GM23338 (cell line): ENCODE measurements at regions not wholly inside any gene's neighbourhood (a gene's known extent, or its start where the extent isn't known, plus 50 kb on each side); places are given as distances from the start of the nearest gene placed in this dataset.

Source experiments
- ATAC-seq: fragments of 200-7000 bp; cut with Tn5 transposase; 3 replicates; pipeline ENCODE4 v1.9.1; 2020
- DNase-seq: peaks from one replicate; pipeline ENCODE4 v3.0.0-alpha.2; 2015; ENCODE audit warnings: low spot score
- H2AFZ ChIP-seq: fragments of 200-600 bp; sonication (generic); 2 replicates; pipeline ENCODE4 v1.8.0; 2016; ENCODE audit warnings: antibody characterized with exemption, mild to moderate bottlenecking, moderate library complexity
- H3F3A ChIP-seq: fragments of 200-600 bp; sonication (generic); replicated peaks from 2 replicates; pipeline ENCODE4 v1.8.0; 2017; ENCODE audit warnings: antibody characterized with exemption, mixed run types, low read depth
- H3K27ac ChIP-seq: fragments of 200-600 bp; sonication (generic); 2 replicates; pipeline ENCODE4 v1.6.1; 2016; ENCODE audit warnings: low read depth
- H3K27me3 ChIP-seq: fragments of 200-600 bp; sonication (generic); 2 replicates; pipeline ENCODE4 v1.8.0; 2016; ENCODE audit warnings: mild to moderate bottlenecking, mixed run types, moderate library complexity; ENCODE audit not compliant: insufficient read depth
- H3K36me3 ChIP-seq: fragments of 200-600 bp; sonication (generic); 2 replicates; pipeline ENCODE4 v1.8.0; 2016; ENCODE audit warnings: mild to moderate bottlenecking; ENCODE audit not compliant: insufficient read depth
- H3K4me1 ChIP-seq: fragments of 200-600 bp; sonication (generic); 2 replicates; pipeline ENCODE4 v1.8.0; 2016; ENCODE audit warnings: mild to moderate bottlenecking, moderate library complexity; ENCODE audit not compliant: insufficient read depth
- H3K4me2 ChIP-seq: fragments of 200-600 bp; sonication (generic); 2 replicates; pipeline ENCODE4 v1.7.1; 2017; ENCODE audit warnings: mixed run types
- H3K4me3 ChIP-seq: fragments of 200-600 bp; sonication (generic); 2 replicates; pipeline ENCODE4 v1.6.1; 2016; ENCODE audit warnings: mixed run types
- H3K79me2 ChIP-seq: fragments of 200-600 bp; sonication (generic); replicated peaks from 2 replicates; pipeline ENCODE4 v1.8.0; 2017; ENCODE audit warnings: mild to moderate bottlenecking; ENCODE audit not compliant: insufficient read depth
- H3K9me2 ChIP-seq: fragments of 200-600 bp; sonication (generic); 2 replicates; pipeline ENCODE4 v1.8.0; 2017; ENCODE audit not compliant: insufficient read depth
- H4K20me1 ChIP-seq: fragments of 200-600 bp; sonication (generic); replicated peaks from 2 replicates; pipeline ENCODE4 v1.8.0; 2017; ENCODE audit warnings: mild to moderate bottlenecking; ENCODE audit not compliant: insufficient read depth
- H3K27ac Mint-ChIP-seq: 2 replicates; pipeline ENCODE4 v1.8.0; 2020; ENCODE audit warnings: inconsistent platforms, mild to moderate bottlenecking, moderate library complexity, mixed read lengths
- H3K27me3 Mint-ChIP-seq: 3 replicates; pipeline ENCODE4 v1.8.0; 2022; ENCODE audit warnings: low read depth, mild to moderate bottlenecking, moderate library complexity, mixed read lengths, inconsistent platforms; ENCODE audit not compliant: insufficient read depth, poor library complexity
- H3K36me3 Mint-ChIP-seq: 3 replicates; pipeline ENCODE4 v1.8.0; 2021; ENCODE audit warnings: low read depth, mild to moderate bottlenecking, inconsistent platforms, moderate library complexity, mixed read lengths
- H3K4me1 Mint-ChIP-seq: 3 replicates; pipeline ENCODE4 v1.8.0; 2020; ENCODE audit warnings: mild to moderate bottlenecking, inconsistent platforms, mixed read lengths
- H3K4me3 Mint-ChIP-seq: 3 replicates; pipeline ENCODE4 v1.8.0; 2021; ENCODE audit warnings: moderate library complexity, mild to moderate bottlenecking, inconsistent platforms, mixed read lengths
- H3K9me3 Mint-ChIP-seq: 3 replicates; pipeline ENCODE4 v1.8.0; 2020; ENCODE audit warnings: moderate library complexity, mild to moderate bottlenecking, inconsistent platforms, mixed read lengths
- CREB1 ChIP-seq: fragments of 250-450 bp; sonication (Bioruptor Pico); IDR thresholded peaks from 2 replicates; pipeline ENCODE4 v1.5.0; 2020; ENCODE audit warnings: low read depth, mild to moderate bottlenecking, moderate library complexity
- EZH2phosphoT487 ChIP-seq: fragments of 200-600 bp; sonication (generic); IDR thresholded peaks from one replicate; pipeline ENCODE4 v1.8.1; 2018; ENCODE audit warnings: antibody characterized with exemption; ENCODE audit not compliant: unreplicated experiment
- JUNB ChIP-seq: IDR thresholded peaks from one replicate; pipeline ENCODE4 v1.6.1; 2016; ENCODE audit warnings: antibody characterized with exemption; ENCODE audit not compliant: unreplicated experiment
- POLR2AphosphoS5 ChIP-seq: IDR thresholded peaks from 2 replicates; pipeline ENCODE4 v1.6.1; 2016; ENCODE audit warnings: antibody characterized with exemption, low read depth
- ZNF114 ChIP-seq: fragments of 250-450 bp; sonication (Bioruptor Pico); IDR thresholded peaks from 2 replicates; pipeline ENCODE4 v1.5.0; 2020; ENCODE audit warnings: mild to moderate bottlenecking, moderate library complexity
- TF ChIP-seq, protein P1 (sequence below): IDR thresholded peaks from 2 replicates; pipeline ENCODE4 v1.6.1; 2016; ENCODE audit warnings: antibody characterized with exemption
- TF ChIP-seq, protein P2 (sequence below), 2 experiments: fragments of 200-600 bp in 1 of 2; sonication (generic) in 1 of 2; conservative IDR thresholded peaks; 2 replicates each; pipeline versions ENCODE4 v1.5.1 to v1.6.1; 2016 to 2017; ENCODE audit warnings: antibody characterized with exemption in 2 of 2, low read depth in 2 of 2, mild to moderate bottlenecking in 2 of 2, moderate library complexity in 1 of 2
- TF ChIP-seq, protein P3 (sequence below): fragments of 250-450 bp; sonication (Bioruptor Pico); IDR thresholded peaks from 2 replicates; pipeline ENCODE4 v1.5.0; 2020; ENCODE audit warnings: mild to moderate bottlenecking, moderate library complexity

DNA sequence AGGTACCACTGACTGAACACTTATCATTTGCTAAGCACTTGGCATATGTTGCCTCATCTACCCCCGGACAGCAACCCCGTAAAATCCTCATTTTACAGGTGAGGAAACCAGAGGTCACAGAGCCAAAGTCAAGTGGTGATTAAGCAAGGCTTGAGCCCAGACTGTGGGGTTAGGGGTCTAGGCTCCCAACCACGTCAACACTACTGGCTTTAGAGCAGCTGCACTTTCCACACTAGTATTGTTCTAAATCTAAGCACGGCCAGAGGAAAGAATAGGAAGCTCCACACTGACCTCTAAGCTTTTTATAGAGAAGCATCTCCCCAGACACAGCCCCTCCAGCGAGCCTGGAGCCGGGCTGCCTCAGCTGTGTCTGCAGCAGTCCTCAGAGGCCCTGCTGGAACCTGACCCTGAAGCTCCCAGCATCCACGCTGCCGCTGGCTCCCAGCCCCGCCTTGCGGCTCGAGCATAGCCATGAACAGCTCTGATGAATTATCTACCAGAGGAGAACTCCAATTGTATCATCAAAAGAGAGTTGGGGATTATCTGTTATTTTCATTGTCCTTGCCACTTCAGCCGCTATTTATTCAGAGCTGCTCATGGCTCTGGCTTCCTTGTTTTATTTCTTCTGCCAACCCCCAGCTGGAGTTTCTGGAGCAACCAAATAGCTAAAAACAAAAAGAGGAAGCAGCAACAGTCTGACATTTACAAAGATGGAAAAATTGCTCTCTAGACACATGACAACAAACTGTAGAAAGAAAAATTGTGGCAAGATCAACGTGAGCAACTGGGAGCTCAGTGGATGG, 62.2 kb upstream of the RTN4 start:
- DNase-seq = no peak
- TF ChIP-seq, protein P1, sequence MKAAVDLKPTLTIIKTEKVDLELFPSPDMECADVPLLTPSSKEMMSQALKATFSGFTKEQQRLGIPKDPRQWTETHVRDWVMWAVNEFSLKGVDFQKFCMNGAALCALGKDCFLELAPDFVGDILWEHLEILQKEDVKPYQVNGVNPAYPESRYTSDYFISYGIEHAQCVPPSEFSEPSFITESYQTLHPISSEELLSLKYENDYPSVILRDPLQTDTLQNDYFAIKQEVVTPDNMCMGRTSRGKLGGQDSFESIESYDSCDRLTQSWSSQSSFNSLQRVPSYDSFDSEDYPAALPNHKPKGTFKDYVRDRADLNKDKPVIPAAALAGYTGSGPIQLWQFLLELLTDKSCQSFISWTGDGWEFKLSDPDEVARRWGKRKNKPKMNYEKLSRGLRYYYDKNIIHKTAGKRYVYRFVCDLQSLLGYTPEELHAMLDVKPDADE = no peak
- TF ChIP-seq, protein P2, sequence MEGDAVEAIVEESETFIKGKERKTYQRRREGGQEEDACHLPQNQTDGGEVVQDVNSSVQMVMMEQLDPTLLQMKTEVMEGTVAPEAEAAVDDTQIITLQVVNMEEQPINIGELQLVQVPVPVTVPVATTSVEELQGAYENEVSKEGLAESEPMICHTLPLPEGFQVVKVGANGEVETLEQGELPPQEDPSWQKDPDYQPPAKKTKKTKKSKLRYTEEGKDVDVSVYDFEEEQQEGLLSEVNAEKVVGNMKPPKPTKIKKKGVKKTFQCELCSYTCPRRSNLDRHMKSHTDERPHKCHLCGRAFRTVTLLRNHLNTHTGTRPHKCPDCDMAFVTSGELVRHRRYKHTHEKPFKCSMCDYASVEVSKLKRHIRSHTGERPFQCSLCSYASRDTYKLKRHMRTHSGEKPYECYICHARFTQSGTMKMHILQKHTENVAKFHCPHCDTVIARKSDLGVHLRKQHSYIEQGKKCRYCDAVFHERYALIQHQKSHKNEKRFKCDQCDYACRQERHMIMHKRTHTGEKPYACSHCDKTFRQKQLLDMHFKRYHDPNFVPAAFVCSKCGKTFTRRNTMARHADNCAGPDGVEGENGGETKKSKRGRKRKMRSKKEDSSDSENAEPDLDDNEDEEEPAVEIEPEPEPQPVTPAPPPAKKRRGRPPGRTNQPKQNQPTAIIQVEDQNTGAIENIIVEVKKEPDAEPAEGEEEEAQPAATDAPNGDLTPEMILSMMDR (conservative IDR thresholded peaks at IDR 0.05; ENCODE audit: low read depth in 2 of 2) = no peak
- H3K36me3 Mint-ChIP-seq = no peaks in the 10 kb centered on the region

DNA sequence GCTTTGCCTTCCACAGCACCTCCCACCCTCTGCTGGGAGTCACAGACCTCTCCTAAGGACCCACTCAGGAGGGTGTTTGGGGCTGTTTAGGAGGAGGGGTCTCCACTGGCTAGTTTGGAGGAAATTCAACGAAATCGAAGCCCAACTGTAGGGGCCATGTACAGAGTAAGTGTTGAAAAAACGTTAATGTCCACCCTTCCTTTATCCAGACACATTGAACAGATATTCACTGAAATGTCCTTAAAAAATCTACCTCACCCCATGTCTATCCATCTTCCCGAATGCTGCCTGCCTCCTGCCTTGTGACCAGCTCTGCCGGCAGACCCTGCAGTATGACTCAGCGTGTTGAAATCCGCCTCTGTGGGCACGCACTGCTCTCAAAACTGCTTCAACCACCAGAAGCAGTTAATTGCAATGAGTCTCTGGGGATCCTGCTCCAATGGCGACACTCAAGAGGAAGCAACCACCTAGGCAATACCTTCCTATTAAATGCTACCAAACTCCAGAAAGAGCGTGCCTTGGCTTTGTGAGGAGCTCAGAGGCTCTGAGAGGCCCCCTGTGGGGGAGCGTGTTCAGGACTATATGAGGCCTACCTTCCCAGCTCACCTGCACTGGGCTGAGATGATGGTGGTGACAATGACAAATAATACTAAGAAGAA, 61.4 kb upstream of the RTN4 start:
- Histone ChIP-seq H2AFZ (peak overlapping the region; percentile 95), H3K79me2 (no peaks in the 10 kb centered on the region), H3K4me1 (peaks cover 8% of the 10 kb centered on the region; the same call in 1 of the 2 replicates), H3K9me2 (no peaks in the 10 kb centered on the region), H3K27ac (peak overlapping the region; percentile 22; the same call in 1 of the 2 replicates), H3K4me3 (no peak overlapping the region), H3K4me2 (no peak overlapping the region), H3F3A (no peaks in the 10 kb centered on the region), H3K27me3 (no peaks in the 10 kb centered on the region), H3K36me3 (no peaks in the 10 kb centered on the region), H4K20me1 (no peaks in the 10 kb centered on the region)
- no peak overlapping the region for H3K4me3 Mint-ChIP-seq
- peak overlapping the region; percentile 89 for H3K27ac Mint-ChIP-seq
- no peaks in the 10 kb centered on the region for H3K27me3 Mint-ChIP-seq
- peak; percentile 39 for DNase-seq
- no peaks in the 10 kb centered on the region for H3K9me3 Mint-ChIP-seq
- peak; percentile 67 for ATAC-seq
- peaks cover 8% of the 10 kb centered on the region for H3K4me1 Mint-ChIP-seq
- no peaks in the 10 kb centered on the region for H3K36me3 Mint-ChIP-seq
- TF ChIP-seq JUNB (no peak), EZH2phosphoT487 (no peak), POLR2AphosphoS5 (no peak), CREB1 (CRISPR knock-in tag) (no peak), ZNF114 (CRISPR knock-in tag) (no peak)
- TF ChIP-seq, protein P3, sequence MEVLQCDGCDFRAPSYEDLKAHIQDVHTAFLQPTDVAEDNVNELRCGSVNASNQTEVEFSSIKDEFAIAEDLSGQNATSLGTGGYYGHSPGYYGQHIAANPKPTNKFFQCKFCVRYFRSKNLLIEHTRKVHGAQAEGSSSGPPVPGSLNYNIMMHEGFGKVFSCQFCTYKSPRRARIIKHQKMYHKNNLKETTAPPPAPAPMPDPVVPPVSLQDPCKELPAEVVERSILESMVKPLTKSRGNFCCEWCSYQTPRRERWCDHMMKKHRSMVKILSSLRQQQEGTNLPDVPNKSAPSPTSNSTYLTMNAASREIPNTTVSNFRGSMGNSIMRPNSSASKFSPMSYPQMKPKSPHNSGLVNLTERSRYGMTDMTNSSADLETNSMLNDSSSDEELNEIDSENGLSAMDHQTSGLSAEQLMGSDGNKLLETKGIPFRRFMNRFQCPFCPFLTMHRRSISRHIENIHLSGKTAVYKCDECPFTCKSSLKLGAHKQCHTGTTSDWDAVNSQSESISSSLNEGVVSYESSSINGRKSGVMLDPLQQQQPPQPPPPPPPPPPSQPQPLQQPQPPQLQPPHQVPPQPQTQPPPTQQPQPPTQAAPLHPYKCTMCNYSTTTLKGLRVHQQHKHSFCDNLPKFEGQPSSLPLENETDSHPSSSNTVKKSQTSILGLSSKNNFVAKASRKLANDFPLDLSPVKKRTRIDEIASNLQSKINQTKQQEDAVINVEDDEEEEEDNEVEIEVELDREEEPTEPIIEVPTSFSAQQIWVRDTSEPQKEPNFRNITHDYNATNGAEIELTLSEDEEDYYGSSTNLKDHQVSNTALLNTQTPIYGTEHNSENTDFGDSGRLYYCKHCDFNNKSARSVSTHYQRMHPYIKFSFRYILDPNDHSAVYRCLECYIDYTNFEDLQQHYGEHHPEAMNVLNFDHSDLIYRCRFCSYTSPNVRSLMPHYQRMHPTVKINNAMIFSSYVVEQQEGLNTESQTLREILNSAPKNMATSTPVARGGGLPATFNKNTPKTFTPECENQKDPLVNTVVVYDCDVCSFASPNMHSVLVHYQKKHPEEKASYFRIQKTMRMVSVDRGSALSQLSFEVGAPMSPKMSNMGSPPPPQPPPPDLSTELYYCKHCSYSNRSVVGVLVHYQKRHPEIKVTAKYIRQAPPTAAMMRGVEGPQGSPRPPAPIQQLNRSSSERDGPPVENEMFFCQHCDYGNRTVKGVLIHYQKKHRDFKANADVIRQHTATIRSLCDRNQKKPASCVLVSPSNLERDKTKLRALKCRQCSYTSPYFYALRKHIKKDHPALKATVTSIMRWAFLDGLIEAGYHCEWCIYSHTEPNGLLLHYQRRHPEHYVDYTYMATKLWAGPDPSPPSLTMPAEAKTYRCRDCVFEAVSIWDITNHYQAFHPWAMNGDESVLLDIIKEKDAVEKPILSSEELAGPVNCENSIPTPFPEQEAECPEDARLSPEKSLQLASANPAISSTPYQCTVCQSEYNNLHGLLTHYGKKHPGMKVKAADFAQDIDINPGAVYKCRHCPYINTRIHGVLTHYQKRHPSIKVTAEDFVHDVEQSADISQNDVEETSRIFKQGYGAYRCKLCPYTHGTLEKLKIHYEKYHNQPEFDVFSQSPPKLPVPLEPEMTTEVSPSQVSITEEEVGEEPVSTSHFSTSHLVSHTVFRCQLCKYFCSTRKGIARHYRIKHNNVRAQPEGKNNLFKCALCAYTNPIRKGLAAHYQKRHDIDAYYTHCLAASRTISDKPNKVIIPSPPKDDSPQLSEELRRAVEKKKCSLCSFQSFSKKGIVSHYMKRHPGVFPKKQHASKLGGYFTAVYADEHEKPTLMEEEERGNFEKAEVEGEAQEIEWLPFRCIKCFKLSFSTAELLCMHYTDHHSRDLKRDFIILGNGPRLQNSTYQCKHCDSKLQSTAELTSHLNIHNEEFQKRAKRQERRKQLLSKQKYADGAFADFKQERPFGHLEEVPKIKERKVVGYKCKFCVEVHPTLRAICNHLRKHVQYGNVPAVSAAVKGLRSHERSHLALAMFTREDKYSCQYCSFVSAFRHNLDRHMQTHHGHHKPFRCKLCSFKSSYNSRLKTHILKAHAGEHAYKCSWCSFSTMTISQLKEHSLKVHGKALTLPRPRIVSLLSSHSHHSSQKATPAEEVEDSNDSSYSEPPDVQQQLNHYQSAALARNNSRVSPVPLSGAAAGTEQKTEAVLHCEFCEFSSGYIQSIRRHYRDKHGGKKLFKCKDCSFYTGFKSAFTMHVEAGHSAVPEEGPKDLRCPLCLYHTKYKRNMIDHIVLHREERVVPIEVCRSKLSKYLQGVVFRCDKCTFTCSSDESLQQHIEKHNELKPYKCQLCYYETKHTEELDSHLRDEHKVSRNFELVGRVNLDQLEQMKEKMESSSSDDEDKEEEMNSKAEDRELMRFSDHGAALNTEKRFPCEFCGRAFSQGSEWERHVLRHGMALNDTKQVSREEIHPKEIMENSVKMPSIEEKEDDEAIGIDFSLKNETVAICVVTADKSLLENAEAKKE = no peak
- TF ChIP-seq, protein P2 (conservative IDR thresholded peaks at IDR 0.05; ENCODE audit: low read depth in 2 of 2) = no peak

More for the DNA sequence above, 62.2 kb upstream of the RTN4 start:
- Mint-ChIP-seq H3K9me3 (no peaks in the 10 kb centered on the region), H3K27ac (peak overlapping the region; percentile 89), H3K4me1 (peaks cover 8% of the 10 kb centered on the region), H3K27me3 (no peaks in the 10 kb centered on the region), H3K4me3 (no peak overlapping the region)
- Histone ChIP-seq H3K4me3 (no peak overlapping the region), H4K20me1 (no peaks in the 10 kb centered on the region), H3F3A (no peaks in the 10 kb centered on the region), H3K4me1 (peaks cover 8% of the 10 kb centered on the region; the same call in 1 of the 2 replicates), H2AFZ (peak overlapping the region; percentile 95), H3K79me2 (no peaks in the 10 kb centered on the region), H3K36me3 (no peaks in the 10 kb centered on the region), H3K4me2 (no peak overlapping the region), H3K27me3 (no peaks in the 10 kb centered on the region), H3K9me2 (no peaks in the 10 kb centered on the region), H3K27ac (0 out of 2 replicates have a peak overlapping the region, but pooled peaks have one; percentile 22)
- peak; percentile 47 for ATAC-seq
